Fibroblast of skin of left biceps (primary cell): ENCODE measurements at regions not wholly inside any gene's neighbourhood (a gene's known extent, or its start where the extent isn't known, plus 50 kb on each side); places are given as distances from the start of the nearest gene placed in this dataset.

ENCODE experiments used
- DNase-seq, 2 experiments: peaks; one replicate each; pipeline ENCODE4 v3.0.0-alpha.2; 2013; ENCODE audit warnings: low read depth in 2 of 2

GRCh38 chr1:72649991-72650390, 367.7 kb upstream of the NEGR1 start:
- DNase-seq: peak; percentile 21 to 28

GRCh38 chr1:72649211-72649888, 367.0 kb upstream of the NEGR1 start:
- DNase-seq: no peak

- DNase-seq: no peak
Observed at GRCh38 chr1:72648465-72648864, 366.1 kb upstream of the NEGR1 start.

GRCh38 chr1:72643142-72643541, 360.8 kb upstream of the NEGR1 start:
- no peak for DNase-seq

- no peak for DNase-seq
Observed at GRCh38 chr1:72637593-72637992, 355.3 kb upstream of the NEGR1 start.

- DNase-seq: no peak
Observed at GRCh38 chr1:72636631-72637030, 354.3 kb upstream of the NEGR1 start.

GRCh38 chr1:72635719-72636118, 353.4 kb upstream of the NEGR1 start:
- no peak for DNase-seq

- DNase-seq: no peak
Observed at GRCh38 chr1:72634946-72635345, 352.6 kb upstream of the NEGR1 start.

GRCh38 chr1:72631449-72631848, 349.1 kb upstream of the NEGR1 start:
- DNase-seq: no peak

- peak; percentile 20 to 21 for DNase-seq
Observed at GRCh38 chr1:72623299-72623708, 341.0 kb upstream of the NEGR1 start.

GRCh38 chr1:72620453-72620852, 338.1 kb upstream of the NEGR1 start:
- no peak for DNase-seq

- DNase-seq: no peak
Observed at GRCh38 chr1:72606216-72606810, 324.0 kb upstream of the NEGR1 start.

- DNase-seq: no peak
Observed at GRCh38 chr1:72601035-72601674, 318.8 kb upstream of the NEGR1 start.

- DNase-seq: no peak
Observed at GRCh38 chr1:72586023-72586685, 303.8 kb upstream of the NEGR1 start.

GRCh38 chr1:72579629-72580028, 297.3 kb upstream of the NEGR1 start:
- no peak for DNase-seq

- DNase-seq: no peak
Observed at GRCh38 chr1:72570815-72571214, 288.5 kb upstream of the NEGR1 start.

- no peak for DNase-seq
Observed at GRCh38 chr1:72568113-72568512, 285.8 kb upstream of the NEGR1 start.

- no peak for DNase-seq
Observed at GRCh38 chr1:72567521-72567920, 285.2 kb upstream of the NEGR1 start.

- no peak for DNase-seq
Observed at GRCh38 chr1:72564749-72565148, 282.4 kb upstream of the NEGR1 start.

- no peak for DNase-seq
Observed at GRCh38 chr1:72557446-72558049, 275.2 kb upstream of the NEGR1 start.

GRCh38 chr1:72547412-72547811, 265.1 kb upstream of the NEGR1 start:
- no peak for DNase-seq

GRCh38 chr1:72540674-72541073, 258.3 kb upstream of the NEGR1 start:
- DNase-seq: no peak
